ENCODE measurements at regions not wholly inside any gene's neighbourhood (a gene's known extent, or its start where the extent isn't known, plus 50 kb on each side); places are given as distances from the start of the nearest gene placed in this dataset.
A peak's percentile ranks its signal among the peaks of the same experiment; 100 is the strongest.

- Mint-ChIP-seq H3K4me3 (no peak overlapping the region), H3K9me3 (peaks cover 0 to 5% (median 2%) of the 10 kb centered on the region in 7 donors), H3K36me3 (no peaks in the 10 kb centered on the region), H3K4me1 (no peaks in the 10 kb centered on the region), H3K27me3 (peaks cover 4% of the 10 kb centered on the region), H3K27ac (peak overlapping the region in 2 of 3 donors; percentile 34 to 43)
- no peaks in the 10 kb centered on the region for H3K9me3 ChIP-seq (ENCODE audit: control insufficient read depth in 2 of 2, low read length in 2 of 2)
- peaks cover 3% of the 10 kb centered on the region for H3K27me3 ChIP-seq (ENCODE audit: control insufficient read depth, insufficient read depth, low read length)
- no peaks in the 10 kb centered on the region for H3K36me3 ChIP-seq (ENCODE audit: control insufficient read depth, insufficient read depth, low read length)
- ATAC-seq (ENCODE audit: low read depth in 2 of 2) (no peak), DNase-seq (peak in 1 of 3 donors; percentile 5)
- no peak overlapping the region for H3K4me3 ChIP-seq (ENCODE audit: low read depth, low read length)
- no peaks in the 10 kb centered on the region for H3K4me1 ChIP-seq (ENCODE audit: control insufficient read depth, insufficient read depth, low read length, poor library complexity, severe bottlenecking)
- no peak overlapping the region for H3K27ac ChIP-seq (ENCODE audit: insufficient read depth, low read length, poor library complexity, severe bottlenecking)
These were observed 697.0 kb upstream of the ID2 start for GRCh38 chr2:7984693-7985353.

- Histone ChIP-seq H3K36me3 (ENCODE audit: control insufficient read depth, insufficient read depth, low read length) (no peaks in the 10 kb centered on the region), H3K4me1 (ENCODE audit: control insufficient read depth, insufficient read depth, low read length, poor library complexity, severe bottlenecking) (no peaks in the 10 kb centered on the region), H3K4me3 (ENCODE audit: low read depth, low read length) (no peak overlapping the region), H3K27ac (ENCODE audit: insufficient read depth, low read length, poor library complexity, severe bottlenecking) (no peak overlapping the region), H3K9me3 (ENCODE audit: control insufficient read depth in 2 of 2, low read length in 2 of 2) (no peaks in the 10 kb centered on the region), H3K27me3 (ENCODE audit: control insufficient read depth, insufficient read depth, low read length) (peaks cover 3% of the 10 kb centered on the region)
- peaks cover 6% of the 10 kb centered on the region for H3K27me3 Mint-ChIP-seq
- ATAC-seq (ENCODE audit: low read depth in 2 of 2): no peak
- no peak overlapping the region for H3K4me3 Mint-ChIP-seq
- H3K27ac Mint-ChIP-seq: no peak overlapping the region
- no peak for DNase-seq
- no peaks in the 10 kb centered on the region for H3K36me3 Mint-ChIP-seq
- no peaks in the 10 kb centered on the region for H3K4me1 Mint-ChIP-seq
- peaks cover 0 to 5% (median 2%) of the 10 kb centered on the region in 7 donors for H3K9me3 Mint-ChIP-seq
These were observed 695.4 kb upstream of the ID2 start for GRCh38 chr2:7986431-7986830.

- Mint-ChIP-seq H3K4me3 (no peak overlapping the region), H3K36me3 (no peaks in the 10 kb centered on the region), H3K27ac (no peak overlapping the region), H3K9me3 (peaks cover 0 to 6% (median 0%) of the 10 kb centered on the region in 7 donors), H3K27me3 (peaks cover 8% of the 10 kb centered on the region), H3K4me1 (no peaks in the 10 kb centered on the region)
- peaks cover 3% of the 10 kb centered on the region for H3K27me3 ChIP-seq (ENCODE audit: control insufficient read depth, insufficient read depth, low read length)
- DNase-seq (no peak), ATAC-seq (ENCODE audit: low read depth in 2 of 2) (no peak)
- H3K27ac ChIP-seq (ENCODE audit: insufficient read depth, low read length, poor library complexity, severe bottlenecking): no peak overlapping the region
- H3K4me3 ChIP-seq (ENCODE audit: low read depth, low read length): no peak overlapping the region
- H3K9me3 ChIP-seq (ENCODE audit: control insufficient read depth in 2 of 2, low read length in 2 of 2): no peaks in the 10 kb centered on the region
- H3K36me3 ChIP-seq (ENCODE audit: control insufficient read depth, insufficient read depth, low read length): no peaks in the 10 kb centered on the region
- no peaks in the 10 kb centered on the region for H3K4me1 ChIP-seq (ENCODE audit: control insufficient read depth, insufficient read depth, low read length, poor library complexity, severe bottlenecking)
These were observed 693.9 kb upstream of the ID2 start for GRCh38 chr2:7987992-7988391.

DNA sequence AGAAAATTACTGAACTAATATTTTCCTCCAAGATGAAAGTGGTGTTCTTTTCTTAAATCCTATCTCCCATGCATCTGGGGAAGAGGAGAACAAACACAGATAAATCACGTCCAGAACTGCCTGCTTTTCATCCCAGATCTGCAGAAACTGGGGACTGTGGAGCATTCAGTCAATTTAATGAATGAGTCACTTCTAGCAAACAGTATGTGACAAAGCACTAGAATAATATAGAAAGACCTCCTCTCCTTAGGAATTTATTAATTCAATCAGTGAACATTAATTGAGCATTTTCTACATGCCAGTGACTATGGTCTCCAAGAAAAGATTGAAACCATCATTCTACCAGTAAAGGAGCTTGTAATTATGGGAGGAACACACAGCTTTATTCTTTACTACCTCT is 693.4 kb upstream of the ID2 start:
- no peak overlapping the region for H3K27ac Mint-ChIP-seq

GRCh38 chr2:7989823-7990222 is 692.0 kb upstream of the ID2 start:
- ATAC-seq (ENCODE audit: low read depth in 2 of 2): no peak
- H3K27me3 Mint-ChIP-seq: peaks cover 8% of the 10 kb centered on the region

More for the DNA sequence above, 693.4 kb upstream of the ID2 start:
- no peak for ATAC-seq (ENCODE audit: low read depth in 2 of 2)
- no peak overlapping the region for H3K4me3 ChIP-seq (ENCODE audit: low read depth, low read length)
- peaks cover 8% of the 10 kb centered on the region for H3K27me3 Mint-ChIP-seq
- no peaks in the 10 kb centered on the region for H3K36me3 ChIP-seq (ENCODE audit: control insufficient read depth, insufficient read depth, low read length)
- DNase-seq: no peak
- H3K9me3 Mint-ChIP-seq: peaks cover 0 to 6% (median 0%) of the 10 kb centered on the region in 7 donors
- no peaks in the 10 kb centered on the region for H3K9me3 ChIP-seq (ENCODE audit: control insufficient read depth in 2 of 2, low read length in 2 of 2)
- H3K27ac ChIP-seq (ENCODE audit: insufficient read depth, low read length, poor library complexity, severe bottlenecking): no peak overlapping the region
- H3K4me1 Mint-ChIP-seq: no peaks in the 10 kb centered on the region
- no peaks in the 10 kb centered on the region for H3K36me3 Mint-ChIP-seq
- H3K4me3 Mint-ChIP-seq: no peak overlapping the region
- H3K27me3 ChIP-seq (ENCODE audit: control insufficient read depth, insufficient read depth, low read length): peaks cover 3% of the 10 kb centered on the region
- no peaks in the 10 kb centered on the region for H3K4me1 ChIP-seq (ENCODE audit: control insufficient read depth, insufficient read depth, low read length, poor library complexity, severe bottlenecking)

GRCh38 chr2:7992612-7993602 is 688.9 kb upstream of the ID2 start:
- no peaks in the 10 kb centered on the region for H3K9me3 ChIP-seq (ENCODE audit: control insufficient read depth in 2 of 2, low read length in 2 of 2)
- H3K4me1 ChIP-seq (ENCODE audit: control insufficient read depth, insufficient read depth, low read length, poor library complexity, severe bottlenecking): no peaks in the 10 kb centered on the region
- Mint-ChIP-seq H3K9me3 (peaks cover 0 to 6% (median 0%) of the 10 kb centered on the region in 7 donors), H3K27ac (no peak overlapping the region), H3K4me3 (no peak overlapping the region), H3K4me1 (peaks cover 0 to 2% (median 0%) of the 10 kb centered on the region in 4 donors), H3K27me3 (peaks cover 4% of the 10 kb centered on the region), H3K36me3 (no peaks in the 10 kb centered on the region)
- H3K36me3 ChIP-seq (ENCODE audit: control insufficient read depth, insufficient read depth, low read length): no peaks in the 10 kb centered on the region
- no peak for DNase-seq
- H3K4me3 ChIP-seq (ENCODE audit: low read depth, low read length): no peak overlapping the region
- ATAC-seq (ENCODE audit: low read depth in 2 of 2): no peak
- no peak overlapping the region for H3K27ac ChIP-seq (ENCODE audit: insufficient read depth, low read length, poor library complexity, severe bottlenecking)
- peaks cover 3% of the 10 kb centered on the region for H3K27me3 ChIP-seq (ENCODE audit: control insufficient read depth, insufficient read depth, low read length)

More at GRCh38 chr2:7989823-7990222, 692.0 kb upstream of the ID2 start:
- Histone ChIP-seq H3K4me3 (ENCODE audit: low read depth, low read length) (no peak overlapping the region), H3K9me3 (ENCODE audit: control insufficient read depth in 2 of 2, low read length in 2 of 2) (no peaks in the 10 kb centered on the region), H3K36me3 (ENCODE audit: control insufficient read depth, insufficient read depth, low read length) (no peaks in the 10 kb centered on the region), H3K27me3 (ENCODE audit: control insufficient read depth, insufficient read depth, low read length) (peaks cover 3% of the 10 kb centered on the region), H3K27ac (ENCODE audit: insufficient read depth, low read length, poor library complexity, severe bottlenecking) (no peak overlapping the region), H3K4me1 (ENCODE audit: control insufficient read depth, insufficient read depth, low read length, poor library complexity, severe bottlenecking) (no peaks in the 10 kb centered on the region)
- Mint-ChIP-seq H3K4me3 (no peak overlapping the region), H3K4me1 (no peaks in the 10 kb centered on the region), H3K27ac (no peak overlapping the region), H3K9me3 (peaks cover 0 to 6% (median 0%) of the 10 kb centered on the region in 7 donors), H3K36me3 (no peaks in the 10 kb centered on the region)
- no peak for DNase-seq

- Histone ChIP-seq H3K4me1 (ENCODE audit: control insufficient read depth, insufficient read depth, low read length, poor library complexity, severe bottlenecking) (no peaks in the 10 kb centered on the region), H3K27me3 (ENCODE audit: control insufficient read depth, insufficient read depth, low read length) (no peaks in the 10 kb centered on the region), H3K4me3 (ENCODE audit: low read depth, low read length) (no peak overlapping the region), H3K36me3 (ENCODE audit: control insufficient read depth, insufficient read depth, low read length) (no peaks in the 10 kb centered on the region), H3K9me3 (ENCODE audit: control insufficient read depth in 2 of 2, low read length in 2 of 2) (no peaks in the 10 kb centered on the region), H3K27ac (ENCODE audit: insufficient read depth, low read length, poor library complexity, severe bottlenecking) (no peak overlapping the region)
- Mint-ChIP-seq H3K9me3 (peaks cover 0 to 6% (median 0%) of the 10 kb centered on the region in 7 donors), H3K4me3 (no peak overlapping the region), H3K4me1 (peaks cover 0 to 2% (median 0%) of the 10 kb centered on the region in 4 donors), H3K27me3 (peaks cover 4% of the 10 kb centered on the region), H3K36me3 (no peaks in the 10 kb centered on the region), H3K27ac (no peak overlapping the region)
- no peak for DNase-seq
- no peak for ATAC-seq (ENCODE audit: low read depth in 2 of 2)
These were observed 687.4 kb upstream of the ID2 start for GRCh38 chr2:7994397-7994951.
